ENCODE measurements at regions not wholly inside any gene's neighbourhood (a gene's known extent, or its start where the extent isn't known, plus 50 kb on each side); places are given as distances from the start of the nearest gene placed in this dataset.

DNA sequence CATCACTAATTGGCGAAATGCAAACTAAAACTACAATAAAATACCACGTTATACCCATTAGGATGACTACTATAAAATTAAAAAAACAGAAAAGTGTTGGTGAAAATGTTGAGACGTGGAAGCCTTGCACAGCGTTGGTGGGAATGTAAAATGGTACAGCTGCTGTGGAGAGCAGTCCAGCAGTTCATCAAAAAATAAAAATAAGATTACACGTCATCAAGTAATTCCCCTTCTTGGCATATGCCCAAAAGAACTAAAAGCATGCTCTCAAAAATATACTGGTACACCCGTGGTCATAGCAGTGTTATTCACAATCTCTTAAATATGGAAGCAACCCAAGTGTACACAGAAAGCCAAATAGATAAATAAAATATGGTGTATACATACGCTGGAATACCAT lies 71.8 kb upstream of the NDN start:
- ChIA-PET POLR2A (no interaction called here), CTCF (no interaction called here)

DNA sequence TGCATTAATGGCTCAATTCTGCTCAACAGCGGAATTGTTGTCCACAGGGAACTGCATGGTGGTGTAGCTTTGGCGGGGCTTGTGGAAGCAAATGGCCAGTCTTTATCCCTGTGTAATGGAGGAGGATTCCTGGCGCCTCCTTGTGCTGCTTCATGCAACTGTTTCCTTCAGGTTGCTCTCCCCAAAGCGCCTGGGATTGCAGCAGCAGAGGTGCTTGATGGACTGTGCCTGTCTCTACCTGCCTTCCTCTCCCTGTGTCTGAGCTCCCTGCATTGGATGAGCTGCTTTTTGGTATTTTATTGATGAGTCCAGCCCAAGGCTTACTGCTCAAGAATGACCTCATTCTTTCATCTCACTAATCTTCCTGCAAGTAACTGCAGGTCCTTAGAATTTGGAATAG lies 72.9 kb upstream of the NDN start:
- H3K4me1 ChIP-seq (ENCODE audit: insufficient read depth, low read length) = no peaks in the 10 kb centered on the region
- H3K36me3 ChIP-seq (ENCODE audit: insufficient read depth, low read length) = no peaks in the 10 kb centered on the region
- H3K27ac Mint-ChIP-seq = no peak overlapping the region
- H3K27me3 ChIP-seq (ENCODE audit: control insufficient read depth in 1 of 2, insufficient read depth in 2 of 2, low read length in 2 of 2) = no peaks in the 10 kb centered on the region
- H3K4me3 ChIP-seq (ENCODE audit: low read length) = no peak overlapping the region
- TF ChIP-seq, protein P1, sequence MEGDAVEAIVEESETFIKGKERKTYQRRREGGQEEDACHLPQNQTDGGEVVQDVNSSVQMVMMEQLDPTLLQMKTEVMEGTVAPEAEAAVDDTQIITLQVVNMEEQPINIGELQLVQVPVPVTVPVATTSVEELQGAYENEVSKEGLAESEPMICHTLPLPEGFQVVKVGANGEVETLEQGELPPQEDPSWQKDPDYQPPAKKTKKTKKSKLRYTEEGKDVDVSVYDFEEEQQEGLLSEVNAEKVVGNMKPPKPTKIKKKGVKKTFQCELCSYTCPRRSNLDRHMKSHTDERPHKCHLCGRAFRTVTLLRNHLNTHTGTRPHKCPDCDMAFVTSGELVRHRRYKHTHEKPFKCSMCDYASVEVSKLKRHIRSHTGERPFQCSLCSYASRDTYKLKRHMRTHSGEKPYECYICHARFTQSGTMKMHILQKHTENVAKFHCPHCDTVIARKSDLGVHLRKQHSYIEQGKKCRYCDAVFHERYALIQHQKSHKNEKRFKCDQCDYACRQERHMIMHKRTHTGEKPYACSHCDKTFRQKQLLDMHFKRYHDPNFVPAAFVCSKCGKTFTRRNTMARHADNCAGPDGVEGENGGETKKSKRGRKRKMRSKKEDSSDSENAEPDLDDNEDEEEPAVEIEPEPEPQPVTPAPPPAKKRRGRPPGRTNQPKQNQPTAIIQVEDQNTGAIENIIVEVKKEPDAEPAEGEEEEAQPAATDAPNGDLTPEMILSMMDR (IDR thresholded peaks at IDR 0.05) = no peak
- H3K4me3 Mint-ChIP-seq = no peak overlapping the region
- H3K36me3 Mint-ChIP-seq (ENCODE audit: low read depth) = no peaks in the 10 kb centered on the region
- ATAC-seq (ENCODE audit: poor library complexity) = no peak
- POLR2A ChIA-PET = no interaction called here
- H3K27me3 Mint-ChIP-seq = no peaks in the 10 kb centered on the region
- peaks cover 0 to 11% of the 10 kb centered on the region in 2 experiments for H3K9me3 ChIP-seq (ENCODE audit: control insufficient read depth in 1 of 2, insufficient read depth in 1 of 2, low read length in 2 of 2)
- intact Hi-C loops (cut with DNase I, micrococcal nuclease) = no loop called here
- no peaks in the 10 kb centered on the region for H3K4me1 Mint-ChIP-seq (ENCODE audit: low read depth)
- peaks cover 19% of the 10 kb centered on the region for H3K9me3 Mint-ChIP-seq
- no peak overlapping the region for H3K27ac ChIP-seq (ENCODE audit: low read depth in 1 of 2, low read length in 2 of 2)
- DNase-seq = no peak
- CTCF ChIA-PET = no interaction called here

More for the DNA sequence above, 71.8 kb upstream of the NDN start:
- Histone ChIP-seq H3K36me3 (ENCODE audit: insufficient read depth, low read length) (no peaks in the 10 kb centered on the region), H3K27me3 (ENCODE audit: control insufficient read depth in 1 of 2, insufficient read depth in 2 of 2, low read length in 2 of 2) (no peaks in the 10 kb centered on the region), H3K4me3 (ENCODE audit: low read length) (no peak overlapping the region), H3K9me3 (ENCODE audit: control insufficient read depth in 1 of 2, insufficient read depth in 1 of 2, low read length in 2 of 2) (peaks cover 0 to 17% of the 10 kb centered on the region in 2 experiments), H3K4me1 (ENCODE audit: insufficient read depth, low read length) (no peaks in the 10 kb centered on the region), H3K27ac (ENCODE audit: low read depth in 1 of 2, low read length in 2 of 2) (no peak overlapping the region)
- TF ChIP-seq, protein P1 (IDR thresholded peaks at IDR 0.05) = no peak
- ATAC-seq (ENCODE audit: poor library complexity) (no peak), DNase-seq (no peak)
- H3K27ac Mint-ChIP-seq = no peak overlapping the region
- intact Hi-C loops (cut with DNase I, micrococcal nuclease) = no loop called here
- H3K36me3 Mint-ChIP-seq (ENCODE audit: low read depth) = no peaks in the 10 kb centered on the region
- H3K4me1 Mint-ChIP-seq (ENCODE audit: low read depth) = no peaks in the 10 kb centered on the region
- H3K4me3 Mint-ChIP-seq = no peak overlapping the region
- no peaks in the 10 kb centered on the region for H3K27me3 Mint-ChIP-seq
- H3K9me3 Mint-ChIP-seq = peaks cover 15% of the 10 kb centered on the region

GRCh38 chr15:23761386-23761785 lies 74.3 kb upstream of the NDN start:
- ATAC-seq (ENCODE audit: poor library complexity) = no peak
- Mint-ChIP-seq H3K4me3 (no peak overlapping the region), H3K9me3 (peaks cover 20% of the 10 kb centered on the region), H3K4me1 (ENCODE audit: low read depth) (no peaks in the 10 kb centered on the region), H3K27me3 (no peaks in the 10 kb centered on the region), H3K36me3 (ENCODE audit: low read depth) (no peaks in the 10 kb centered on the region), H3K27ac (no peak overlapping the region)
- no peaks in the 10 kb centered on the region for H3K27me3 ChIP-seq (ENCODE audit: control insufficient read depth in 1 of 2, insufficient read depth in 2 of 2, low read length in 2 of 2)
- TF ChIP-seq, protein P1 (IDR thresholded peaks at IDR 0.05) = no peak
- DNase-seq = no peak
- peaks cover 0 to 12% of the 10 kb centered on the region in 2 experiments for H3K9me3 ChIP-seq (ENCODE audit: control insufficient read depth in 1 of 2, insufficient read depth in 1 of 2, low read length in 2 of 2)
- no peaks in the 10 kb centered on the region for H3K4me1 ChIP-seq (ENCODE audit: insufficient read depth, low read length)
- intact Hi-C loops (cut with DNase I, micrococcal nuclease) = no loop called here
- H3K4me3 ChIP-seq (ENCODE audit: low read length) = no peak overlapping the region
- ChIA-PET POLR2A (no interaction called here), CTCF (no interaction called here)
- H3K27ac ChIP-seq (ENCODE audit: low read depth in 1 of 2, low read length in 2 of 2) = no peak overlapping the region
- no peaks in the 10 kb centered on the region for H3K36me3 ChIP-seq (ENCODE audit: insufficient read depth, low read length)
